ENCODE measurements at regions not wholly inside any gene's neighbourhood (a gene's known extent, or its start where the extent isn't known, plus 50 kb on each side); places are given as distances from the start of the nearest gene placed in this dataset.

DNA sequence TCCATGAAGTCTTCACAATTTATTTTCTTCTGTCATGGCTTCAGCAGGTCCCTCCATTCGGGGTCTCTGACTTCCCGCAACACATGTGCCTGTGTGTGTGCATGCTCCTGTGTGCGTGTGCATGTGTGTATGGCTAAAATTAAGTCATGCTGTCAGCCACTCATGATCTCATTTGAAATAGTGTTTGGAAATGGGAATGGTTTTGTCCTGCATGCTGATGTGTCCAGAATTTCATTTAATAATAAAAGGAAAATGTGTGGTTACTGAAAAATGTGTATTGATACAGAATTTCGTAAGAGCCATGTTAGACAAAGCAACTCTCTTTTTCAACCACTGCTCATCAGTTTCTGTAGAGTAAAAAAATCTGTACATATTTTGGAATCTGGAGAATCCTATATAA is 123.8 kb upstream of the PRDX6 start:
- Histone ChIP-seq H3K9me3 (peaks cover 5 to 7% of the 10 kb centered on the region in 2 donors), H3K27ac (no peak overlapping the region), H3K4me1 (no peaks in the 10 kb centered on the region), H3K4me3 (no peak overlapping the region), H3K36me3 (no peaks in the 10 kb centered on the region), H3K27me3 (no peaks in the 10 kb centered on the region)
- intact Hi-C loops (cut with DNase I; ENCODE audit: low total_unique reads), result no loop called here
- TF ChIP-seq POLR2AphosphoS5 (IDR thresholded peaks at IDR 0.05) (no peak), POLR2A (IDR thresholded peaks at IDR 0.05) (no peak)
- TF ChIP-seq, protein P1, sequence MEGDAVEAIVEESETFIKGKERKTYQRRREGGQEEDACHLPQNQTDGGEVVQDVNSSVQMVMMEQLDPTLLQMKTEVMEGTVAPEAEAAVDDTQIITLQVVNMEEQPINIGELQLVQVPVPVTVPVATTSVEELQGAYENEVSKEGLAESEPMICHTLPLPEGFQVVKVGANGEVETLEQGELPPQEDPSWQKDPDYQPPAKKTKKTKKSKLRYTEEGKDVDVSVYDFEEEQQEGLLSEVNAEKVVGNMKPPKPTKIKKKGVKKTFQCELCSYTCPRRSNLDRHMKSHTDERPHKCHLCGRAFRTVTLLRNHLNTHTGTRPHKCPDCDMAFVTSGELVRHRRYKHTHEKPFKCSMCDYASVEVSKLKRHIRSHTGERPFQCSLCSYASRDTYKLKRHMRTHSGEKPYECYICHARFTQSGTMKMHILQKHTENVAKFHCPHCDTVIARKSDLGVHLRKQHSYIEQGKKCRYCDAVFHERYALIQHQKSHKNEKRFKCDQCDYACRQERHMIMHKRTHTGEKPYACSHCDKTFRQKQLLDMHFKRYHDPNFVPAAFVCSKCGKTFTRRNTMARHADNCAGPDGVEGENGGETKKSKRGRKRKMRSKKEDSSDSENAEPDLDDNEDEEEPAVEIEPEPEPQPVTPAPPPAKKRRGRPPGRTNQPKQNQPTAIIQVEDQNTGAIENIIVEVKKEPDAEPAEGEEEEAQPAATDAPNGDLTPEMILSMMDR (IDR thresholded peaks at IDR 0.05), result no peak
- no peak for DNase-seq (ENCODE audit: low spot score in 2 of 2)

DNA sequence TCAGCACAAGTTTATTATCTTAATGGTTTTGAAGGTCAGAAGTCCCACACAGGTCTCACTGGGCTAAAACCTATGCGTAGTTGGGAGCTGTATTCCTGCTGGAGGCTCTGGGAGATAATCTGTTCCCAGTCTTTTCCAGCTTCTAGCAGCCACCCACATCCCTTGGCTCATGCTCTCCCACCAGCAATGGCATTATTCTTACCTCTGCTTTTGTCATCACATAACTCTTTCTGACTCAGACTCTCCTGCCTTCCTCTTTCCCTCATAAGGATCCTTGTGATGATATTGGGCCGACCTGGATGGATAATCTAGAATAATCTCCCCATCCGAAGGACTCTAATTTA is 122.2 kb upstream of the PRDX6 start:
- H3K4me3 ChIP-seq, result no peak overlapping the region
- no peak for DNase-seq (ENCODE audit: low spot score in 2 of 2)
- no peaks in the 10 kb centered on the region for H3K27me3 ChIP-seq
- H3K27ac ChIP-seq, result no peak overlapping the region
- intact Hi-C loops (cut with DNase I; ENCODE audit: low total_unique reads), result no loop called here
- H3K36me3 ChIP-seq, result no peaks in the 10 kb centered on the region
- no peaks in the 10 kb centered on the region for H3K4me1 ChIP-seq
- peaks cover 5 to 7% of the 10 kb centered on the region in 2 donors for H3K9me3 ChIP-seq
- TF ChIP-seq, protein P1 (IDR thresholded peaks at IDR 0.05), result no peak
- TF ChIP-seq POLR2A (IDR thresholded peaks at IDR 0.05) (no peak), POLR2AphosphoS5 (IDR thresholded peaks at IDR 0.05) (no peak)

DNA sequence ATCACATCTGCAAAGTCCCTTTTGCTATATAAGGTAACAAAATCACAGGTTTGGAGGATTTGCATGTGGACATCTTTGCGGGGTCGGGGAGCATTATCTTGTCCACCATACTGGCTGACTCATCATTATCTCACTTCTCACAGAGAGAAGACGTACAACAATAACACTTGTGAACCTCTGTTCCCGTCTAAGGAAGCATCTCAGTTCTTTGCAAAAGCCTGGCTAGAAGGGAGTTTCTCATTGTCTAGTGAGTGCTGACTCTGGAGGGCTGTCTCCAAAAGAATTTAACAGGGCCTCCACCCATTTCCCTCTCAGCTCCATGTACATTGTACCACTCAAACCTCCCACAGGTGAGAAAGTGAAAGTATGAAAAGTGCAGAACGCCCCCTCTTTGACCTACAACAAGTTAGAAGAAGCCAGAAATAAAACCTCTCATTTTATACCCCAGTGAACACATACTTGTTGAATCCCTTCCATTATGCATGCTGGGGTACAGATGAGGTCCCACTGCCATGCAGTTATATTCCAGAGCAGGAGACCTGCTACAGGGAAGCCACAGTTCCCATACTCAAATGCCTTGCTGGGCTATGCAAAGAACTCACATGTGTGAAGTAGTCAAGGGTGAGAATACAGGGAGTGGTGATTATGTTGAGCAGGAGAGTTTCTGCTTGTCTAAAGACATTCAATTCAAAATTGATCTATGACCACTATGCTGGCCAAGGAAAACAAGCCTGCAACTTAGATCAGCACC is 121.7 kb upstream of the PRDX6 start:
- peaks cover 5 to 7% of the 10 kb centered on the region in 2 donors for H3K9me3 ChIP-seq
- no peaks in the 10 kb centered on the region for H3K36me3 ChIP-seq
- no peaks in the 10 kb centered on the region for H3K4me1 ChIP-seq
- H3K27me3 ChIP-seq, result no peaks in the 10 kb centered on the region
- H3K27ac ChIP-seq, result no peak overlapping the region
- H3K4me3 ChIP-seq, result no peak overlapping the region
- no peak for DNase-seq (ENCODE audit: low spot score in 2 of 2)
- intact Hi-C loops (cut with DNase I; ENCODE audit: low total_unique reads), result no loop called here
- no peak for TF ChIP-seq POLR2AphosphoS5 (IDR thresholded peaks at IDR 0.05)
- TF ChIP-seq POLR2A (IDR thresholded peaks at IDR 0.05), result no peak
- TF ChIP-seq, protein P1 (IDR thresholded peaks at IDR 0.05), result no peak

DNA sequence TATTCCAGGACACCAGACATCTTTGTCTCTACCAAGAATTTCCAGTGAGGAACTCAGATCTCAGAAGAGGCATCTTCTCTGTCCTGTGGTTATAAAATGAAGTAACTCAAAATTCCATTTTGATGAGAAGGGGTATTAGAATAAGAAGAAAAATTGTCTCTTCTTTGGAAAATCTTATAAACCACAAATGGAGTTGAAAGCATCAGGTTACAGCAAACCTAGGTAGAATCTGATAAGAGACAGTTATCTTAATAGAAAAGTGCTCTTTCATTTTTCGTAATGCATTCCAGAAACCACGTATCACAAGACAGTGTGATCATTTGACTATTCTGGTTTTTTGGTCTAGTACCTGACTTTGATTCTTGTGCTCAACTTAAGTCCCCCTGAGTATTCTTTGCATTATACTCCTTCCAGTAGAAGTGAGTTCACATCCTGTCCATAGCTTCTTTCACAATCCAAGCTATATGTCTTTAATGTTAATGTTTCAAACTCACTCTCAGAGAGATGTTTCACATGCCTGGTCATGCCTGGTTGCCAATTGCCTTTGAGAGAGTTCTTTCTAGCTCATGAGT is 120.9 kb upstream of the PRDX6 start:
- no peak overlapping the region for H3K27ac ChIP-seq
- TF ChIP-seq, protein P1 (IDR thresholded peaks at IDR 0.05), result no peak
- TF ChIP-seq POLR2AphosphoS5 (IDR thresholded peaks at IDR 0.05), result no peak
- TF ChIP-seq POLR2A (IDR thresholded peaks at IDR 0.05), result no peak
- DNase-seq (ENCODE audit: low spot score in 2 of 2), result no peak
- H3K4me1 ChIP-seq, result no peaks in the 10 kb centered on the region
- H3K9me3 ChIP-seq, result peaks cover 5 to 7% of the 10 kb centered on the region in 2 donors
- intact Hi-C loops (cut with DNase I; ENCODE audit: low total_unique reads), result no loop called here
- H3K4me3 ChIP-seq, result no peak overlapping the region
- no peaks in the 10 kb centered on the region for H3K27me3 ChIP-seq
- no peaks in the 10 kb centered on the region for H3K36me3 ChIP-seq

DNA sequence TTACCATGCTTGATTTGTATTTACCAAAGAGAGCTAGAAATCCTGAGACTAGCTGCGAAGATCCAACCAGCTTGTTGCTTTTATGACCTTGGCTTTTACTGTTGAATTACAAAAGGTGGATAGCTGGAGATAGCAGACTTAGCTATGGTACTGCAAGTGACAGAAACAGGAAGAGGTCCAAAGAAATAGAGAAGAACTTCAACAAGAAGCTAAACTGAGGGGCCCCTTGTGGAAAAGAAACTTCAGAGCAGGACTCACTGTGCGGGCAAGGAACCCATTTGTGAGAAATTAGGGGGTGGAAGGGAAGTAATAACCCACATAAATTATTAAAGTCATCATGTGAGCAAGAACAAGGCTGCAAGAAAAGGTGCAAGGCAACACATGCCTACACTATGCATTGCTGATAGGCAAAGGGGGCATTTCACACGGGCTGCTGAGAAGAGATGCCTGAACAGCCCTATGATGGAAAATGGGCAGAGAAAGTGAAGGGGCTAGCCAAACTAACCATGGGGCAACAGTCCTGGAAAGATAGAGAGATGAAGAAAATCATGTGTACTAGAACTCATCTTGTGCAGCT is 116.6 kb upstream of the PRDX6 start:
- H3K4me1 ChIP-seq, result no peaks in the 10 kb centered on the region
- H3K36me3 ChIP-seq, result no peaks in the 10 kb centered on the region
- no peak for DNase-seq (ENCODE audit: low spot score in 2 of 2)
- intact Hi-C loops (cut with DNase I; ENCODE audit: low total_unique reads), result no loop called here
- TF ChIP-seq POLR2A (IDR thresholded peaks at IDR 0.05) (no peak), POLR2AphosphoS5 (IDR thresholded peaks at IDR 0.05) (no peak)
- TF ChIP-seq, protein P1 (IDR thresholded peaks at IDR 0.05), result no peak
- H3K27me3 ChIP-seq, result no peaks in the 10 kb centered on the region
- H3K4me3 ChIP-seq, result no peak overlapping the region
- H3K27ac ChIP-seq, result no peak overlapping the region
- no peaks in the 10 kb centered on the region for H3K9me3 ChIP-seq
